Coronary artery (tissue), 2 donors: ENCODE measurements at regions not wholly inside any gene's neighbourhood (a gene's known extent, or its start where the extent isn't known, plus 50 kb on each side); places are given as distances from the start of the nearest gene placed in this dataset.

Source experiments
- DNase-seq: peaks from one replicate; pipeline ENCODE4 v3.0.0-alpha.2; 2017; ENCODE audit warnings: low spot score
- H3K27ac ChIP-seq, 2 donors: fragments of 200-600 bp; sonication (generic); one replicate each; pipeline ENCODE4 v1.5.1; 2016 to 2019
- H3K4me3 ChIP-seq: fragments of 200-600 bp; sonication (generic); 2 replicates; pipeline ENCODE4 v1.5.1; 2016; ENCODE audit warnings: mild to moderate bottlenecking, moderate library complexity
- TF ChIP-seq, protein P1 (sequence below): fragments of 200-600 bp; sonication (generic); IDR thresholded peaks from one replicate; pipeline ENCODE4 v1.5.1; 2019; ENCODE audit warnings: antibody characterized with exemption

DNA sequence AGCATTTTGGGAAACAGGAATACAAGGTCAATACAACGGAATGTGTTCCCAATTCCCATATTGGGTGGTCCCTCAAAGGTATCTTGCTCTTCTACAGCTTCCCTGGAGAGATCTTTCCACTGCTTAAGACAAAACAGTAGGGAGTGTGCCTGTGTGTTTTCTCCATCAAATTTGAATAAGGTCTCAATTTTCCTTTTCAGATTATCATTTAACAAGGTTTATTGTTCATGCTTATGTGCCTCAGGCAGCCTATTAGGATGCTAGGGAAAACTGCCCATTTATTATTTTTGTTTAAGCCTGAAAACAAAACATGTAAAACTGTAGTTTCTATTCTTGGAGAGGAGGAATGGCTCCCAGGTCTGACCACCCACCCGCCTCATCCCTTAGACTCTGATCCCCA, 622.7 kb downstream of the LMO4 start:
- no peak for DNase-seq
- no peak overlapping the region for H3K4me3 ChIP-seq
- no peak overlapping the region for H3K27ac ChIP-seq
- TF ChIP-seq, protein P1, sequence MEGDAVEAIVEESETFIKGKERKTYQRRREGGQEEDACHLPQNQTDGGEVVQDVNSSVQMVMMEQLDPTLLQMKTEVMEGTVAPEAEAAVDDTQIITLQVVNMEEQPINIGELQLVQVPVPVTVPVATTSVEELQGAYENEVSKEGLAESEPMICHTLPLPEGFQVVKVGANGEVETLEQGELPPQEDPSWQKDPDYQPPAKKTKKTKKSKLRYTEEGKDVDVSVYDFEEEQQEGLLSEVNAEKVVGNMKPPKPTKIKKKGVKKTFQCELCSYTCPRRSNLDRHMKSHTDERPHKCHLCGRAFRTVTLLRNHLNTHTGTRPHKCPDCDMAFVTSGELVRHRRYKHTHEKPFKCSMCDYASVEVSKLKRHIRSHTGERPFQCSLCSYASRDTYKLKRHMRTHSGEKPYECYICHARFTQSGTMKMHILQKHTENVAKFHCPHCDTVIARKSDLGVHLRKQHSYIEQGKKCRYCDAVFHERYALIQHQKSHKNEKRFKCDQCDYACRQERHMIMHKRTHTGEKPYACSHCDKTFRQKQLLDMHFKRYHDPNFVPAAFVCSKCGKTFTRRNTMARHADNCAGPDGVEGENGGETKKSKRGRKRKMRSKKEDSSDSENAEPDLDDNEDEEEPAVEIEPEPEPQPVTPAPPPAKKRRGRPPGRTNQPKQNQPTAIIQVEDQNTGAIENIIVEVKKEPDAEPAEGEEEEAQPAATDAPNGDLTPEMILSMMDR, result no peak

- Histone ChIP-seq H3K27ac (no peak overlapping the region), H3K4me3 (no peak overlapping the region)
- TF ChIP-seq, protein P1, result no peak
- no peak for DNase-seq
Observed at GRCh38 chr1:87951852-87952251, 623.2 kb downstream of the LMO4 start.

- DNase-seq, result no peak
- H3K4me3 ChIP-seq, result no peak overlapping the region
- no peak overlapping the region for H3K27ac ChIP-seq
- TF ChIP-seq, protein P1, result no peak
Observed at GRCh38 chr1:87953121-87953520, 624.4 kb downstream of the LMO4 start.

- H3K27ac ChIP-seq, result no peak overlapping the region
- no peak overlapping the region for H3K4me3 ChIP-seq
- TF ChIP-seq, protein P1, result peak; percentile 47
- DNase-seq, result no peak
Observed at GRCh38 chr1:87953732-87954344, 625.2 kb downstream of the LMO4 start.

GRCh38 chr1:87955038-87955437, 626.4 kb downstream of the LMO4 start:
- H3K27ac ChIP-seq, result peak overlapping the region in 1 of 2 donors; percentile 19
- TF ChIP-seq, protein P1, result no peak
- H3K4me3 ChIP-seq, result no peak overlapping the region
- no peak for DNase-seq

DNA sequence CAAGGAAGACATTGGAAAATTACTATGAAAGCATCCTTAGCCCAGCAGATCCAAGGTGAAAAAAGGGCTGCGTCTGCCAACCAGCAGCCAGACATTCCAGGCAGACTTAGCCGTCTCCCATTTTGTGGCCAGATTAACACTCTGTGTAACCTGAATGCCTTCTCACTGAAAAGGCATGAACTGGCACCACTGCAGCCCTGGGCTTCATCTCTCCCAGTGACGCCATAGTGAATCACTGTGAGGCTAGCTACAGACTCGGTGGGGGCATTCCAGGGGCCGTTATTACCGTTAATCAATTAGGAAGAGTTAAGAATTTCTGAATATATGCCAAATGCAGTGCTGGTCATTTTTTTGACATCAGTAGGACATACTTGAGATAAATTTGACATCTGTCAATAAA, 627.4 kb downstream of the LMO4 start:
- peak; percentile 82 for DNase-seq
- Histone ChIP-seq H3K4me3 (no peak overlapping the region), H3K27ac (peak overlapping the region; percentile 1 to 19)
- TF ChIP-seq, protein P1, result no peak

GRCh38 chr1:87956750-87957149, 628.1 kb downstream of the LMO4 start:
- peak overlapping the region; percentile 22 to 63 for H3K27ac ChIP-seq
- TF ChIP-seq, protein P1, result no peak
- H3K4me3 ChIP-seq, result no peak overlapping the region
- no peak for DNase-seq
